Sigmoid colon (tissue), 4 donors: ENCODE measurements at regions not wholly inside any gene's neighbourhood (a gene's known extent, or its start where the extent isn't known, plus 50 kb on each side); places are given as distances from the start of the nearest gene placed in this dataset.

Experiments used
- POLR2A ChIP-seq, 2 donors: fragments of 450-650 bp; IDR thresholded peaks; one replicate each; pipeline ENCODE4 v1.6.1; 2016; ENCODE audit warnings: antibody characterized with exemption in 2 of 2, mild to moderate bottlenecking in 2 of 2, moderate library complexity in 2 of 2
- POLR2AphosphoS5 ChIP-seq, 4 donors: sonication (generic); formaldehyde crosslinking; IDR thresholded peaks; one replicate each; pipeline ENCODE4 v1.6.1; 2017; ENCODE audit warnings: antibody characterized with exemption in 4 of 4
- TF ChIP-seq, protein P1 (sequence below), 4 experiments: fragments of 450-650 bp in 3 of 4; fragments of 200-600 bp in 1 of 4; IDR thresholded peaks; one replicate each; pipeline ENCODE4 v1.5.1; 2016 to 2019; ENCODE audit warnings: antibody characterized with exemption in 4 of 4, mild to moderate bottlenecking in 3 of 4, moderate library complexity in 2 of 4

DNA sequence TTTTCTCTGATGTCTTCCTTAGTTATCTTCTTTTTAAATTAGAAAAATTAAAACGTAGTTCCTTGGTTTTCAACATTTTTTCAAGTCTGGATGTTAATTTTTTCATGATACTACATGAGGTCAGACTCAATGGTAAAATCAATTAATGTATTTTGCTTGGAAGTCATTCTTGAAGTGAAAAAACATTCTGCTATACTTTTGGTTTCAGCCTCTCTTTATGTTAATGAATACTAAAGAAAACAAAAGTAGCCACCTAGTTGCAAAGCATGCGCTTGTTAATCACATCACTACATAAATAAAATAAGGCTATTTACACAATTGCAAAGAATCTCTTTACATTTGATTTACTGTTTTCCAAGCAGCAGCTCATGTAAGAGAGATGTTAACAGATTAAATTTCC, 170.4 kb downstream of the LIPI start:
- TF ChIP-seq, protein P1, sequence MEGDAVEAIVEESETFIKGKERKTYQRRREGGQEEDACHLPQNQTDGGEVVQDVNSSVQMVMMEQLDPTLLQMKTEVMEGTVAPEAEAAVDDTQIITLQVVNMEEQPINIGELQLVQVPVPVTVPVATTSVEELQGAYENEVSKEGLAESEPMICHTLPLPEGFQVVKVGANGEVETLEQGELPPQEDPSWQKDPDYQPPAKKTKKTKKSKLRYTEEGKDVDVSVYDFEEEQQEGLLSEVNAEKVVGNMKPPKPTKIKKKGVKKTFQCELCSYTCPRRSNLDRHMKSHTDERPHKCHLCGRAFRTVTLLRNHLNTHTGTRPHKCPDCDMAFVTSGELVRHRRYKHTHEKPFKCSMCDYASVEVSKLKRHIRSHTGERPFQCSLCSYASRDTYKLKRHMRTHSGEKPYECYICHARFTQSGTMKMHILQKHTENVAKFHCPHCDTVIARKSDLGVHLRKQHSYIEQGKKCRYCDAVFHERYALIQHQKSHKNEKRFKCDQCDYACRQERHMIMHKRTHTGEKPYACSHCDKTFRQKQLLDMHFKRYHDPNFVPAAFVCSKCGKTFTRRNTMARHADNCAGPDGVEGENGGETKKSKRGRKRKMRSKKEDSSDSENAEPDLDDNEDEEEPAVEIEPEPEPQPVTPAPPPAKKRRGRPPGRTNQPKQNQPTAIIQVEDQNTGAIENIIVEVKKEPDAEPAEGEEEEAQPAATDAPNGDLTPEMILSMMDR (IDR thresholded peaks at IDR 0.05): no peak
- TF ChIP-seq POLR2A (IDR thresholded peaks at IDR 0.05) (no peak), POLR2AphosphoS5 (IDR thresholded peaks at IDR 0.05) (no peak)
